H1 (cell line): ENCODE measurements at regions not wholly inside any gene's neighbourhood (a gene's known extent, or its start where the extent isn't known, plus 50 kb on each side); places are given as distances from the start of the nearest gene placed in this dataset.

ENCODE experiments used
- CTCF ChIA-PET: fragments of 300-600 bp; sonication (Branson Sonifier 250); formaldehyde crosslinking; loops from one replicate; lab custom pipeline; 2021; ENCODE audit not compliant: partially characterized antibody; lab: Charles Lee
- POLR2A ChIA-PET: fragments of 300-600 bp; sonication (Branson Sonifier 250); formaldehyde crosslinking; loops from one replicate; lab custom pipeline; 2021; ENCODE audit warnings: inconsistent platforms; ENCODE audit not compliant: partially characterized antibody; lab: Charles Lee
- DNase-seq, 2 experiments: peaks; one replicate each; pipeline versions ENCODE4 v3.0.0 to v3.0.0-alpha.2; 2010 to 2022; ENCODE audit warnings: low spot score in 2 of 2, low read depth in 1 of 2, mixed read lengths in 1 of 2
- FAIRE-seq: peaks from 2 replicates; lab custom pipeline; 2011; peaks lifted over from hg19 to GRCh38; lab: Jason Lieb, UNC
- H2AFZ ChIP-seq: 2 replicates; pipeline ENCODE4 v1.8.1; 2012; ENCODE audit warnings: low read length, inconsistent platforms
- H2AK5ac ChIP-seq: 2 replicates; pipeline ENCODE4 v1.6.1; 2013; ENCODE audit warnings: low read depth, low read length
- H2BK120ac ChIP-seq: replicated peaks from 2 replicates; pipeline ENCODE3; 2013; ENCODE audit warnings: low read depth, low read length, inconsistent platforms
- H2BK12ac ChIP-seq: 2 replicates; pipeline ENCODE4 v1.6.1; 2013; ENCODE audit warnings: low read depth, low read length
- H2BK15ac ChIP-seq: 2 replicates; pipeline ENCODE4 v1.6.1; 2013; ENCODE audit warnings: low read length
- H2BK20ac ChIP-seq: 2 replicates; pipeline ENCODE4 v1.6.1; 2013; ENCODE audit warnings: low read length
- H2BK5ac ChIP-seq: 2 replicates; pipeline ENCODE4 v1.6.1; 2013; ENCODE audit warnings: low read depth, low read length
- H3K14ac ChIP-seq: 2 replicates; pipeline ENCODE4 v1.6.1; 2013; ENCODE audit warnings: inconsistent platforms; ENCODE audit not compliant: insufficient read length
- H3K18ac ChIP-seq: 2 replicates; pipeline ENCODE4 v1.6.1; 2013; ENCODE audit warnings: low read length; ENCODE audit errors: extremely low read depth
- H3K23ac ChIP-seq: 2 replicates; pipeline ENCODE4 v1.6.1; 2013; ENCODE audit warnings: inconsistent platforms; ENCODE audit not compliant: insufficient read length
- H3K23me2 ChIP-seq: 2 replicates; pipeline ENCODE4 v1.6.1; 2013; ENCODE audit warnings: low read depth, low read length
- H3K27ac ChIP-seq: 2 replicates; pipeline ENCODE4 v1.6.1; 2011; ENCODE audit warnings: low read depth, low read length, inconsistent platforms
- H3K27me3 ChIP-seq, 4 experiments: replicated peaks in 1 of 4; 1 replicate in 1 of 4; 2 replicates in 3 of 4; pipeline versions ENCODE4 v1.6.1 to v1.8.1; 2011 to 2013; ENCODE audit warnings: low read length in 3 of 4, mild to moderate bottlenecking in 3 of 4, inconsistent platforms in 2 of 4, mixed read lengths in 2 of 4, moderate library complexity in 1 of 4; ENCODE audit not compliant: control insufficient read depth in 3 of 4, insufficient read depth in 3 of 4; ENCODE audit errors: extremely low read depth in 1 of 4
- H3K36me3 ChIP-seq, 4 experiments: 2 replicates each; pipeline versions ENCODE4 v1.6.1 to v1.8.1; 2011 to 2013; ENCODE audit warnings: mild to moderate bottlenecking in 4 of 4, low read length in 3 of 4, moderate library complexity in 2 of 4, control low read depth in 1 of 4, inconsistent platforms in 1 of 4; ENCODE audit not compliant: insufficient read depth in 4 of 4, control insufficient read depth in 2 of 4
- H3K4ac ChIP-seq: replicated peaks from 2 replicates; pipeline ENCODE3; 2013; ENCODE audit warnings: low read length, low read depth, mixed read lengths, inconsistent platforms; ENCODE audit not compliant: insufficient read length
- H3K4me1 ChIP-seq, 4 experiments: replicated peaks in 1 of 4; 1 replicate in 1 of 4; 2 replicates in 3 of 4; pipeline versions ENCODE4 v1.6.1 to v1.8.1; 2011 to 2013; ENCODE audit warnings: low read length in 3 of 4, inconsistent platforms in 2 of 4, mixed read lengths in 1 of 4; ENCODE audit not compliant: insufficient read depth in 4 of 4, control insufficient read depth in 3 of 4
- H3K4me2 ChIP-seq, 2 experiments: 2 replicates each; pipeline versions ENCODE4 v1.6.1 to v1.8.1; 2011 to 2013; ENCODE audit warnings: low read depth in 2 of 2, low read length in 2 of 2, control low read depth in 1 of 2, inconsistent platforms in 1 of 2, mild to moderate bottlenecking in 1 of 2; ENCODE audit not compliant: insufficient read depth in 1 of 2
- H3K4me3 ChIP-seq, 4 experiments: fragments of 200-600, 300-600 bp in 1 of 4; sonication (generic), shearing (Covaris generic), sonication (Bioruptor Twin) in 1 of 4; 2 replicates each; pipeline versions ENCODE4 v1.5.1 to v1.8.1; 2011 to 2016; ENCODE audit warnings: low read length in 4 of 4, low read depth in 3 of 4, control low read depth in 2 of 4, inconsistent platforms in 2 of 4, mild to moderate bottlenecking in 2 of 4, mixed read lengths in 1 of 4, moderate library complexity in 1 of 4; ENCODE audit not compliant: insufficient read depth in 2 of 4; ENCODE audit errors: extremely low read depth in 1 of 4
- H3K56ac ChIP-seq: replicated peaks from 2 replicates; pipeline ENCODE3; 2013; ENCODE audit warnings: low read depth, mild to moderate bottlenecking, mixed read lengths, low read length, inconsistent platforms; ENCODE audit not compliant: insufficient read length
- H3K79me1 ChIP-seq: 2 replicates; pipeline ENCODE4 v1.6.1; 2013; ENCODE audit warnings: low read depth, low read length, control low read depth
- H3K79me2 ChIP-seq, 2 experiments: 2 replicates each; pipeline versions ENCODE4 v1.6.1 to v1.8.1; 2012 to 2013; ENCODE audit warnings: low read length in 2 of 2, mild to moderate bottlenecking in 2 of 2, inconsistent platforms in 1 of 2; ENCODE audit not compliant: insufficient read depth in 2 of 2, control insufficient read depth in 1 of 2
- H3K9ac ChIP-seq, 4 experiments: replicated peaks in 1 of 4; 1 replicate in 1 of 4; 2 replicates in 3 of 4; pipeline versions ENCODE4 v1.6.1 to v1.8.1; 2011 to 2013; ENCODE audit warnings: low read depth in 3 of 4, low read length in 3 of 4, control low read depth in 2 of 4, mild to moderate bottlenecking in 2 of 4, moderate library complexity in 2 of 4, inconsistent platforms in 1 of 4; ENCODE audit errors: extremely low read depth in 1 of 4
- H3K9me3 ChIP-seq, 2 experiments: 2 replicates each; pipeline versions ENCODE4 v1.6.1 to v1.8.1; 2012 to 2013; ENCODE audit warnings: mild to moderate bottlenecking in 2 of 2, moderate library complexity in 2 of 2, control low read depth in 1 of 2, inconsistent platforms in 1 of 2, low read depth in 1 of 2, low read length in 1 of 2, mixed read lengths in 1 of 2; ENCODE audit not compliant: insufficient read depth in 2 of 2
- H4K20me1 ChIP-seq, 2 experiments: replicated peaks in 1 of 2; 2 replicates each; pipeline versions ENCODE3 to v1.8.1; 2011 to 2013; ENCODE audit warnings: inconsistent platforms in 2 of 2, low read length in 2 of 2, mild to moderate bottlenecking in 1 of 2; ENCODE audit not compliant: insufficient read depth in 2 of 2, control insufficient read depth in 1 of 2
- H4K5ac ChIP-seq: 2 replicates; pipeline ENCODE4 v1.6.1; 2013; ENCODE audit warnings: low read length, low read depth, mixed read lengths, inconsistent platforms; ENCODE audit not compliant: insufficient read length
- H4K8ac ChIP-seq: 2 replicates; pipeline ENCODE4 v1.8.0; 2013; ENCODE audit warnings: mild to moderate bottlenecking, moderate library complexity, low read length, inconsistent platforms; ENCODE audit not compliant: insufficient read depth; ENCODE audit errors: extremely low read depth
- H4K91ac ChIP-seq: replicated peaks from 2 replicates; pipeline ENCODE3; 2013; ENCODE audit warnings: low read length, mixed read lengths, inconsistent platforms; ENCODE audit not compliant: insufficient read length
- BCL11A ChIP-seq, 2 experiments: IDR thresholded peaks; one replicate each; pipeline ENCODE4 v1.6.1; 2011; ENCODE audit warnings: low read depth in 2 of 2, low read length in 2 of 2, mild to moderate bottlenecking in 2 of 2
- EP300 ChIP-seq, 2 experiments: IDR thresholded peaks; 1 replicate in 1 of 2; 2 replicates in 1 of 2; pipeline ENCODE4 v1.6.1; 2011 to 2012; ENCODE audit warnings: low read depth in 2 of 2, low read length in 2 of 2, mild to moderate bottlenecking in 2 of 2, borderline replicate concordance in 1 of 2, inconsistent platforms in 1 of 2, moderate library complexity in 1 of 2
- KDM4A ChIP-seq: IDR thresholded peaks from one replicate; pipeline ENCODE4 v1.7.1; 2012; ENCODE audit warnings: low read depth, mild to moderate bottlenecking, moderate library complexity, low read length, inconsistent platforms; ENCODE audit not compliant: severe bottlenecking
- SIRT6 ChIP-seq: IDR thresholded peaks from one replicate; pipeline ENCODE4 v1.7.1; 2012; ENCODE audit warnings: low read length, inconsistent platforms
- SIX5 ChIP-seq: IDR thresholded peaks from 2 replicates; pipeline ENCODE4 v1.6.1; 2011; ENCODE audit warnings: mild to moderate bottlenecking, low read depth, low read length
- TAF1 ChIP-seq: IDR thresholded peaks from 2 replicates; pipeline ENCODE4 v1.6.1; 2011; ENCODE audit warnings: mild to moderate bottlenecking, low read depth, low read length
- WGBS, 2 experiments: shearing (Covaris generic) in 1 of 2; methylation state at CpG; one replicate each; pipeline versions ENCODE4 v1.1.6 to v1.1.7; 2013 to 2015; ENCODE audit warnings: low lambda C conversion rate in 2 of 2, mixed read lengths in 2 of 2, inconsistent platforms in 1 of 2, low coverage in 1 of 2, missing lambda C conversion rate in 1 of 2; ENCODE audit not compliant: insufficient replicate concordance in 2 of 2, insufficient coverage in 1 of 2, insufficient read length in 1 of 2; ENCODE audit errors: extremely low coverage in 1 of 2, missing lambda C conversion rate in 1 of 2; 5-methylcytosine and 5-hydroxymethylcytosine counted together
- TF ChIP-seq, protein P1 (sequence below): IDR thresholded peaks from 2 replicates; pipeline ENCODE4 v1.6.1; 2012; ENCODE audit warnings: low read length, inconsistent platforms
- TF ChIP-seq, protein P2 (sequence below): IDR thresholded peaks from 2 replicates; pipeline ENCODE4 v1.6.1; 2012; ENCODE audit warnings: inconsistent platforms

DNA sequence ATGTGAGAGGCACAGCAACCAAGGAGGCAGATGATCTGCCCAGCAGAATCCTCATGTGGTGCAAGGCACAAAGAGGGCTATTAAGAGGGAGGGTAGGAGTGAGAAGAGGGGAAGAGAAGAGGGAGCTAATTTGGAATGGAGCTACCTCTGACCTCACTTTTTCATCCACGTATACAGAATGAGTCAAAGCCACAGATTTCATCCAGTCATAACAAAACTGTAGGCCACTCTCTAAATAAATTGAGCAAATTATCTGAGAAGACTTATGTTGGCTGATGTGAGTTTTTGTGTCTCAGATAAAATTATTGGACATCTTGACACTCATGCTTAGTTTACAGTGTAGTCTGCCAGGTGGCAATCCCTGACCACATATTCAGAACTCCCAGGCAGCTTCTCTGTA, 325.6 kb downstream of the TTLL7 start:
- FAIRE-seq (no peak), DNase-seq (no peak)
- Histone ChIP-seq H3K79me1 (no peaks in the 10 kb centered on the region), H3K23me2 (no peaks in the 10 kb centered on the region), H3K56ac (no peak overlapping the region), H4K5ac (no peak overlapping the region), H3K4me1 (no peaks in the 10 kb centered on the region), H2BK5ac (no peak overlapping the region), H3K4me2 (no peak overlapping the region), H3K36me3 (no peaks in the 10 kb centered on the region), H3K4ac (no peak overlapping the region), H3K18ac (no peak overlapping the region), H2BK120ac (no peak overlapping the region), H3K23ac (no peak overlapping the region), H4K91ac (no peak overlapping the region), H2BK15ac (no peak overlapping the region), H3K27ac (no peak overlapping the region), H2AFZ (no peak overlapping the region), H3K9me3 (peaks cover 3 to 7% of the 10 kb centered on the region in 2 experiments; a peak in 2 of 4 replicates), H3K27me3 (no peaks in the 10 kb centered on the region), H3K14ac (no peak overlapping the region), H2BK12ac (no peak overlapping the region), H3K79me2 (no peaks in the 10 kb centered on the region), H2AK5ac (no peak overlapping the region), H4K8ac (no peak overlapping the region), H2BK20ac (no peak overlapping the region), H3K9ac (no peak overlapping the region), H3K4me3 (no peak overlapping the region), H4K20me1 (no peaks in the 10 kb centered on the region)
- POLR2A ChIA-PET, result no interaction called here
- CTCF ChIA-PET, result interaction anchor here (0.6 to 1.5 kb wide), 4 partner anchors 11 to 162 kb away, joined by 3 to 4 read pairs (median 3); no protein-coding TSS in a partner anchor
- 83% methylated on average over 1 of the region's 1 CpG; no CpG with 5 or more reads in 1 of the 2 experiments for WGBS, 2 experiments
- no peak for TF ChIP-seq TAF1
- no peak for TF ChIP-seq SIX5
- TF ChIP-seq KDM4A, result no peak
- no peak for TF ChIP-seq SIRT6
- no peak for TF ChIP-seq EP300 (IDR thresholded peaks at IDR 0.05; ENCODE audit: borderline replicate concordance in 1 of 2, low read depth in 2 of 2, low read length in 2 of 2)
- TF ChIP-seq BCL11A (IDR thresholded peaks at IDR 0.05; ENCODE audit: low read depth in 2 of 2, low read length in 2 of 2), result no peak
- TF ChIP-seq, protein P1, sequence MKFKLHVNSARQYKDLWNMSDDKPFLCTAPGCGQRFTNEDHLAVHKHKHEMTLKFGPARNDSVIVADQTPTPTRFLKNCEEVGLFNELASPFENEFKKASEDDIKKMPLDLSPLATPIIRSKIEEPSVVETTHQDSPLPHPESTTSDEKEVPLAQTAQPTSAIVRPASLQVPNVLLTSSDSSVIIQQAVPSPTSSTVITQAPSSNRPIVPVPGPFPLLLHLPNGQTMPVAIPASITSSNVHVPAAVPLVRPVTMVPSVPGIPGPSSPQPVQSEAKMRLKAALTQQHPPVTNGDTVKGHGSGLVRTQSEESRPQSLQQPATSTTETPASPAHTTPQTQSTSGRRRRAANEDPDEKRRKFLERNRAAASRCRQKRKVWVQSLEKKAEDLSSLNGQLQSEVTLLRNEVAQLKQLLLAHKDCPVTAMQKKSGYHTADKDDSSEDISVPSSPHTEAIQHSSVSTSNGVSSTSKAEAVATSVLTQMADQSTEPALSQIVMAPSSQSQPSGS, result no peak
- TF ChIP-seq, protein P2, sequence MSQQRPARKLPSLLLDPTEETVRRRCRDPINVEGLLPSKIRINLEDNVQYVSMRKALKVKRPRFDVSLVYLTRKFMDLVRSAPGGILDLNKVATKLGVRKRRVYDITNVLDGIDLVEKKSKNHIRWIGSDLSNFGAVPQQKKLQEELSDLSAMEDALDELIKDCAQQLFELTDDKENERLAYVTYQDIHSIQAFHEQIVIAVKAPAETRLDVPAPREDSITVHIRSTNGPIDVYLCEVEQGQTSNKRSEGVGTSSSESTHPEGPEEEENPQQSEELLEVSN, result no peak
